ENCODE measurements at regions not wholly inside any gene's neighbourhood (a gene's known extent, or its start where the extent isn't known, plus 50 kb on each side); places are given as distances from the start of the nearest gene placed in this dataset.

DNA sequence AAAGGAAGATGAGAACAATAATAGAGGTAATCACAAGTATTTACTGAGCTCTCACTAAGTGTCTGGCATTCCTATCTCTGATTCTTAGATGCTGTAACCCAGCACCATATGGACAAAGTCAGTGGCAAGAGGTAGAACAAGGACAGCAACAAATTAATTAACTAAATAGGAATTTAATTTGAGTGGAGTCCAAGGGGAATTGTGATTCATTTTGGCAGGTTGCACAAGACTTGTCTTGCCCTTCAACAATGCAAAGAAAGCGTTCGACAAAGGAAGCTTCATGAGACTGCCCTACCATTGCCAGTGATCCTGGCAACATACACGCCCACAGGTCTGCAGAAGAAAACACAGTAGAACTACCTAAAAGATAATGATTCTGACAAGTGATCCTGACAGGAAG is 221.6 kb downstream of the RBM43 start:
- TF ChIP-seq, protein P1, sequence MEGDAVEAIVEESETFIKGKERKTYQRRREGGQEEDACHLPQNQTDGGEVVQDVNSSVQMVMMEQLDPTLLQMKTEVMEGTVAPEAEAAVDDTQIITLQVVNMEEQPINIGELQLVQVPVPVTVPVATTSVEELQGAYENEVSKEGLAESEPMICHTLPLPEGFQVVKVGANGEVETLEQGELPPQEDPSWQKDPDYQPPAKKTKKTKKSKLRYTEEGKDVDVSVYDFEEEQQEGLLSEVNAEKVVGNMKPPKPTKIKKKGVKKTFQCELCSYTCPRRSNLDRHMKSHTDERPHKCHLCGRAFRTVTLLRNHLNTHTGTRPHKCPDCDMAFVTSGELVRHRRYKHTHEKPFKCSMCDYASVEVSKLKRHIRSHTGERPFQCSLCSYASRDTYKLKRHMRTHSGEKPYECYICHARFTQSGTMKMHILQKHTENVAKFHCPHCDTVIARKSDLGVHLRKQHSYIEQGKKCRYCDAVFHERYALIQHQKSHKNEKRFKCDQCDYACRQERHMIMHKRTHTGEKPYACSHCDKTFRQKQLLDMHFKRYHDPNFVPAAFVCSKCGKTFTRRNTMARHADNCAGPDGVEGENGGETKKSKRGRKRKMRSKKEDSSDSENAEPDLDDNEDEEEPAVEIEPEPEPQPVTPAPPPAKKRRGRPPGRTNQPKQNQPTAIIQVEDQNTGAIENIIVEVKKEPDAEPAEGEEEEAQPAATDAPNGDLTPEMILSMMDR (IDR thresholded peaks at IDR 0.05; ENCODE audit: low read depth, low read length): no peak
- no peak for TF ChIP-seq MYC (IDR thresholded peaks at IDR 0.05; ENCODE audit: low read depth, low read length)
- no peak for TF ChIP-seq POLR2A (IDR thresholded peaks at IDR 0.05; ENCODE audit: extremely low read depth, insufficient read length)
- TF ChIP-seq, protein P2, sequence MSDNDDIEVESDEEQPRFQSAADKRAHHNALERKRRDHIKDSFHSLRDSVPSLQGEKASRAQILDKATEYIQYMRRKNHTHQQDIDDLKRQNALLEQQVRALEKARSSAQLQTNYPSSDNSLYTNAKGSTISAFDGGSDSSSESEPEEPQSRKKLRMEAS (IDR thresholded peaks at IDR 0.05; ENCODE audit: low read depth, low read length): no peak

Measured in NB4 (cell line).